ENCODE measurements at regions not wholly inside any gene's neighbourhood (a gene's known extent, or its start where the extent isn't known, plus 50 kb on each side); places are given as distances from the start of the nearest gene placed in this dataset.

DNA sequence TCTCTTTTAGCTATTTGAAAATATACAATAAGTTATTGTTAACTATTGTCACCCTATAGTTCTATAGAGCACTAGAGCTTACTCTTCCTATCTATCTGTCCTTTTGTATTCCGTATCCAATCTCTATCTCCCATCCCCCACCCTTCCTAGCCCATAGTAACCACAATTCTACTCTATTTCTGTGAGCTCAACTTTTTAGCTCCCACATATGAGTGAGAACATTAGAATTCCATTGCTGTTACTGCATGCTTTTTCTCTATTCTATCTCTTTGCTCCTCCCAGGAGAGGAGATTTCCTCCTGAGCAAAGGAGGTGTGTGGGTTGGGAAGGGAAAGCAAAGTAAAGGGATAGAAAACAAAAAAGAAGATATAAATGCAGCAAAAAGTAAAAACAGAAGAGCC lies 105.6 kb upstream of the SLC4A7 start:
- H4K8ac ChIP-seq (ENCODE audit: low read depth, low read length) = no peak overlapping the region

GRCh38 chr3:27585429-27585828 lies 101.2 kb upstream of the SLC4A7 start:
- H3K9ac ChIP-seq (ENCODE audit: low read length) = no peak overlapping the region
- no peak overlapping the region for H3K4ac ChIP-seq (ENCODE audit: low read depth, low read length)
- no peak overlapping the region for H3K23ac ChIP-seq (ENCODE audit: low read length)
- H3K27me3 ChIP-seq (ENCODE audit: insufficient read depth, low read length, poor library complexity) = no peaks in the 10 kb centered on the region
- no peak for DNase-seq
- H2BK15ac ChIP-seq (replicated peaks; ENCODE audit: low read depth) = no peak overlapping the region
- no peak overlapping the region for H2AK5ac ChIP-seq (ENCODE audit: low read length)
- H3K56ac ChIP-seq (ENCODE audit: low read length) = peak overlapping the region; percentile 49
- H3K27ac ChIP-seq (ENCODE audit: low read depth, low read length) = no peak overlapping the region
- H3K36me3 ChIP-seq (ENCODE audit: control insufficient read depth, insufficient read depth, low read length) = no peaks in the 10 kb centered on the region
- no CpG with 5 or more reads among the region's 3 CpGs for WGBS (ENCODE audit: extremely low coverage, insufficient coverage, low lambda C conversion rate)
- peak overlapping the region; percentile 40 for H3K18ac ChIP-seq (ENCODE audit: low read length)
- H3K79me2 ChIP-seq (ENCODE audit: control insufficient read depth, insufficient read depth, low read length) = no peaks in the 10 kb centered on the region
- H3K4me3 ChIP-seq (ENCODE audit: low read length) = no peak overlapping the region
- peaks cover 5% of the 10 kb centered on the region for H3K4me1 ChIP-seq (ENCODE audit: control insufficient read depth, low read depth, low read length)
- H4K8ac ChIP-seq (ENCODE audit: low read depth, low read length) = no peak overlapping the region
- no peak overlapping the region for H2BK120ac ChIP-seq (ENCODE audit: low read depth, low read length)
- no peaks in the 10 kb centered on the region for H3K79me1 ChIP-seq (ENCODE audit: low read length)
- no peak overlapping the region for H3K4me2 ChIP-seq (ENCODE audit: low read length)
- no peak overlapping the region for H2BK5ac ChIP-seq (ENCODE audit: low read length)
- no peak overlapping the region for H4K5ac ChIP-seq (ENCODE audit: low read length)

More for the DNA sequence above, 105.6 kb upstream of the SLC4A7 start:
- H4K5ac ChIP-seq (ENCODE audit: low read length) = no peak overlapping the region
- H3K9ac ChIP-seq (ENCODE audit: low read length) = no peak overlapping the region
- no peak overlapping the region for H2BK5ac ChIP-seq (ENCODE audit: low read length)
- H3K27me3 ChIP-seq (ENCODE audit: insufficient read depth, low read length, poor library complexity) = no peaks in the 10 kb centered on the region
- no peaks in the 10 kb centered on the region for H3K36me3 ChIP-seq (ENCODE audit: control insufficient read depth, insufficient read depth, low read length)
- DNase-seq = peak; percentile 84
- peak overlapping the region; percentile 12 for H3K27ac ChIP-seq (ENCODE audit: low read depth, low read length)
- no peak overlapping the region for H2BK120ac ChIP-seq (ENCODE audit: low read depth, low read length)
- no peak overlapping the region for H3K4me2 ChIP-seq (ENCODE audit: low read length)
- no peak overlapping the region for H3K4me3 ChIP-seq (ENCODE audit: low read length)
- no peaks in the 10 kb centered on the region for H3K79me2 ChIP-seq (ENCODE audit: control insufficient read depth, insufficient read depth, low read length)
- no peak overlapping the region for H3K23ac ChIP-seq (ENCODE audit: low read length)
- H2AK5ac ChIP-seq (ENCODE audit: low read length) = no peak overlapping the region
- H3K56ac ChIP-seq (ENCODE audit: low read length) = no peak overlapping the region
- H2BK15ac ChIP-seq (replicated peaks; ENCODE audit: low read depth) = no peak overlapping the region
- no peak overlapping the region for H3K4ac ChIP-seq (ENCODE audit: low read depth, low read length)
- no peak overlapping the region for H3K18ac ChIP-seq (ENCODE audit: low read length)
- no peaks in the 10 kb centered on the region for H3K79me1 ChIP-seq (ENCODE audit: low read length)
- WGBS (ENCODE audit: extremely low coverage, insufficient coverage, low lambda C conversion rate) = no CpG with 5 or more reads among the region's 1 CpG
- peaks cover 4% of the 10 kb centered on the region for H3K4me1 ChIP-seq (ENCODE audit: control insufficient read depth, low read depth, low read length)

- no peak overlapping the region for H4K8ac ChIP-seq (ENCODE audit: low read depth, low read length)
- no peak for DNase-seq
- no peak overlapping the region for H3K56ac ChIP-seq (ENCODE audit: low read length)
- H3K4me3 ChIP-seq (ENCODE audit: low read length) = no peak overlapping the region
- H3K36me3 ChIP-seq (ENCODE audit: control insufficient read depth, insufficient read depth, low read length) = no peaks in the 10 kb centered on the region
- H3K18ac ChIP-seq (ENCODE audit: low read length) = no peak overlapping the region
- no peak overlapping the region for H3K4me2 ChIP-seq (ENCODE audit: low read length)
- no peak overlapping the region for H4K5ac ChIP-seq (ENCODE audit: low read length)
- H3K79me1 ChIP-seq (ENCODE audit: low read length) = no peaks in the 10 kb centered on the region
- no CpG with 5 or more reads among the region's 2 CpGs for WGBS (ENCODE audit: extremely low coverage, insufficient coverage, low lambda C conversion rate)
- H2AK5ac ChIP-seq (ENCODE audit: low read length) = no peak overlapping the region
- peaks cover 5% of the 10 kb centered on the region for H3K4me1 ChIP-seq (ENCODE audit: control insufficient read depth, low read depth, low read length)
- no peak overlapping the region for H2BK15ac ChIP-seq (replicated peaks; ENCODE audit: low read depth)
- H3K79me2 ChIP-seq (ENCODE audit: control insufficient read depth, insufficient read depth, low read length) = no peaks in the 10 kb centered on the region
- H3K27ac ChIP-seq (ENCODE audit: low read depth, low read length) = no peak overlapping the region
- H2BK5ac ChIP-seq (ENCODE audit: low read length) = no peak overlapping the region
- H2BK120ac ChIP-seq (ENCODE audit: low read depth, low read length) = no peak overlapping the region
- no peak overlapping the region for H3K23ac ChIP-seq (ENCODE audit: low read length)
- H3K27me3 ChIP-seq (ENCODE audit: insufficient read depth, low read length, poor library complexity) = no peaks in the 10 kb centered on the region
- H3K9ac ChIP-seq (ENCODE audit: low read length) = no peak overlapping the region
- no peak overlapping the region for H3K4ac ChIP-seq (ENCODE audit: low read depth, low read length)
These were observed 100.7 kb upstream of the SLC4A7 start for GRCh38 chr3:27584874-27585273.

DNA sequence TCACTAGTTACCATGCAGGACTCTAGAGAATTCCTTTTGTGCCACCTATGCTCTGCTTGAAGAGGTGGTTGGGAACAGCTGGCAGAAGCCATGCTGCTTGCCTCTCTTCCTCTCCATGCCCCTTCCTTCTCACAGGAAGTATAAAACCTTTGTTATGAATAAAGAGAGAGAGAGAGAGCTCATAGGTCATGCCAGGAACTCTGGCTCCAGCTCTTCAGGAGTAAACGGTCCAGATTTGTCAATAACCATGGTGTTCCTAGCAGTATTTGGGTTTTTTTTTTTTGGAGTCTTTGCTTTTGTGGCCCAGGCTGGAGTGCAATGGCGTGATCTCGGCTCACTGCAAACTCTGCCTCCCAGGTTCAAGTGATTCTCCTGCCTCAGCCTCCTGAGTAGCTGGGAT lies 97.7 kb upstream of the SLC4A7 start:
- H2AK5ac ChIP-seq (ENCODE audit: low read length) = no peak overlapping the region

GRCh38 chr3:27578032-27578431 lies 93.8 kb upstream of the SLC4A7 start:
- no peaks in the 10 kb centered on the region for H3K36me3 ChIP-seq (ENCODE audit: control insufficient read depth, insufficient read depth, low read length)
- no peak overlapping the region for H2BK120ac ChIP-seq (ENCODE audit: low read depth, low read length)
- WGBS (ENCODE audit: extremely low coverage, insufficient coverage, low lambda C conversion rate) = no CpG with 5 or more reads among the region's 1 CpG
- no peaks in the 10 kb centered on the region for H3K79me1 ChIP-seq (ENCODE audit: low read length)
- no peak overlapping the region for H3K9ac ChIP-seq (ENCODE audit: low read length)
- no peaks in the 10 kb centered on the region for H3K4me1 ChIP-seq (ENCODE audit: control insufficient read depth, low read depth, low read length)
- H3K4me2 ChIP-seq (ENCODE audit: low read length) = no peak overlapping the region
- no peak overlapping the region for H3K4me3 ChIP-seq (ENCODE audit: low read length)
- no peak overlapping the region for H2BK15ac ChIP-seq (replicated peaks; ENCODE audit: low read depth)
- no peak overlapping the region for H3K27ac ChIP-seq (ENCODE audit: low read depth, low read length)
- no peak overlapping the region for H2AK5ac ChIP-seq (ENCODE audit: low read length)
- H3K23ac ChIP-seq (ENCODE audit: low read length) = no peak overlapping the region
- no peak overlapping the region for H4K5ac ChIP-seq (ENCODE audit: low read length)
- H3K4ac ChIP-seq (ENCODE audit: low read depth, low read length) = no peak overlapping the region
- H4K8ac ChIP-seq (ENCODE audit: low read depth, low read length) = no peak overlapping the region
- H3K27me3 ChIP-seq (ENCODE audit: insufficient read depth, low read length, poor library complexity) = no peaks in the 10 kb centered on the region
- no peak overlapping the region for H3K18ac ChIP-seq (ENCODE audit: low read length)
- no peak overlapping the region for H2BK5ac ChIP-seq (ENCODE audit: low read length)
- H3K56ac ChIP-seq (ENCODE audit: low read length) = no peak overlapping the region
- H3K79me2 ChIP-seq (ENCODE audit: control insufficient read depth, insufficient read depth, low read length) = no peaks in the 10 kb centered on the region
- DNase-seq = no peak

More for the DNA sequence above, 97.7 kb upstream of the SLC4A7 start:
- Histone ChIP-seq H3K56ac (ENCODE audit: low read length) (no peak overlapping the region), H3K79me1 (ENCODE audit: low read length) (no peaks in the 10 kb centered on the region), H4K8ac (ENCODE audit: low read depth, low read length) (no peak overlapping the region), H3K36me3 (ENCODE audit: control insufficient read depth, insufficient read depth, low read length) (no peaks in the 10 kb centered on the region), H2BK5ac (ENCODE audit: low read length) (no peak overlapping the region), H4K5ac (ENCODE audit: low read length) (no peak overlapping the region), H3K79me2 (ENCODE audit: control insufficient read depth, insufficient read depth, low read length) (no peaks in the 10 kb centered on the region), H2BK15ac (replicated peaks; ENCODE audit: low read depth) (no peak overlapping the region), H2BK120ac (ENCODE audit: low read depth, low read length) (no peak overlapping the region), H3K18ac (ENCODE audit: low read length) (no peak overlapping the region), H3K4ac (ENCODE audit: low read depth, low read length) (no peak overlapping the region), H3K4me2 (ENCODE audit: low read length) (no peak overlapping the region), H3K4me3 (ENCODE audit: low read length) (no peak overlapping the region), H3K27ac (ENCODE audit: low read depth, low read length) (no peak overlapping the region), H3K23ac (ENCODE audit: low read length) (no peak overlapping the region), H3K9ac (ENCODE audit: low read length) (no peak overlapping the region), H3K4me1 (ENCODE audit: control insufficient read depth, low read depth, low read length) (peaks cover 5% of the 10 kb centered on the region), H3K27me3 (ENCODE audit: insufficient read depth, low read length, poor library complexity) (no peaks in the 10 kb centered on the region)
- DNase-seq = no peak
- WGBS (ENCODE audit: extremely low coverage, insufficient coverage, low lambda C conversion rate) = no CpG with 5 or more reads among the region's 3 CpGs

- H2BK15ac ChIP-seq (replicated peaks; ENCODE audit: low read depth) = no peak overlapping the region
- no peak overlapping the region for H4K8ac ChIP-seq (ENCODE audit: low read depth, low read length)
- DNase-seq = no peak
- no peaks in the 10 kb centered on the region for H3K79me2 ChIP-seq (ENCODE audit: control insufficient read depth, insufficient read depth, low read length)
- H2BK120ac ChIP-seq (ENCODE audit: low read depth, low read length) = no peak overlapping the region
- H3K4me1 ChIP-seq (ENCODE audit: control insufficient read depth, low read depth, low read length) = no peaks in the 10 kb centered on the region
- H3K27ac ChIP-seq (ENCODE audit: low read depth, low read length) = no peak overlapping the region
- H3K4me3 ChIP-seq (ENCODE audit: low read length) = no peak overlapping the region
- no peak overlapping the region for H4K5ac ChIP-seq (ENCODE audit: low read length)
- no peak overlapping the region for H3K4me2 ChIP-seq (ENCODE audit: low read length)
- no peak overlapping the region for H3K23ac ChIP-seq (ENCODE audit: low read length)
- no peaks in the 10 kb centered on the region for H3K27me3 ChIP-seq (ENCODE audit: insufficient read depth, low read length, poor library complexity)
- H3K9ac ChIP-seq (ENCODE audit: low read length) = no peak overlapping the region
- no peak overlapping the region for H3K18ac ChIP-seq (ENCODE audit: low read length)
- no peak overlapping the region for H3K56ac ChIP-seq (ENCODE audit: low read length)
- no peaks in the 10 kb centered on the region for H3K79me1 ChIP-seq (ENCODE audit: low read length)
- no CpG with 5 or more reads among the region's 5 CpGs for WGBS (ENCODE audit: extremely low coverage, insufficient coverage, low lambda C conversion rate)
- no peaks in the 10 kb centered on the region for H3K36me3 ChIP-seq (ENCODE audit: control insufficient read depth, insufficient read depth, low read length)
- no peak overlapping the region for H2BK5ac ChIP-seq (ENCODE audit: low read length)
- H3K4ac ChIP-seq (ENCODE audit: low read depth, low read length) = no peak overlapping the region
- no peak overlapping the region for H2AK5ac ChIP-seq (ENCODE audit: low read length)
These were observed 93.3 kb upstream of the SLC4A7 start for GRCh38 chr3:27577504-27577903.
